ENCODE measurements at regions not wholly inside any gene's neighbourhood (a gene's known extent, or its start where the extent isn't known, plus 50 kb on each side); places are given as distances from the start of the nearest gene placed in this dataset.

DNA sequence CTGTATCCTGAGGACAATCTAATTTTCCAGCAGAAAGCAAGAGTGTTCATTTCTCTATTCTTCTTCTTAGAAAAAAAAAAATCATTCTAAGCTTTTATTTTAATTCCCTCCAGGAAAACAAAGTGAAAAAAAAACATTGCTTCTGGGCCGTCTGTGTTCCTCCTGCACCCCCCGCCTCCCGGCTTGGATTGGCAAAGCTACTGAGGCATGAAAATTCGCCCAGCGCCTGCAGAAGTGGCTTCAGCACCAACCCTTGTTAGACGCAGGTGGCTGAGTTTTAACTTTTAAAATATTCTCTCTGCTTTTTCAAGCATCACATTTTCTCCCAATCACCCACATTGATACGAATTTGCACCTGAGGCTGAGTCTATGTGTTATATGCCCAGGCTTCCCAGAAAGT is 401.6 kb downstream of the BRD1 start:
- DNase-seq, result no peak

GRCh38 chr22:49425356-49425755 is 402.3 kb downstream of the BRD1 start:
- DNase-seq, result no peak

DNA sequence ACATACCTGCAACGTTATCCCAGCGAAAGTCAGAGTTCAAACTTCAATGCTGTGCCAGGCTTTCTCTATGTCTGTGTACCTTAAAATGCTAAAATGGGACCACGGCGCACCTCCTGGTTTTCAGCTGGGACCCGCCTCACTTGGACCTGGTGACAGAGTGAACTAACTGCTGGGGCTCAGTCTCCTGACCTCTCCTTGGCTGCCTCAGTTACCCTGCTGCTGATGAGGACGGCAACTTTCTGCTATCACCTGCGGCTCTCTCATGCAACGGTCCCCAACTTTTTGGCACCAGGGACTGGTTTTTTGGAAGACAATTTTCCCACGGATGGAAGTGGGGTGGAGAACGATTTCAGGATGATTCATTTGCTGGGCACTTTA is 402.8 kb downstream of the BRD1 start:
- no peak for DNase-seq

GRCh38 chr22:49423125-49423650 is 404.5 kb downstream of the BRD1 start:
- no peak for DNase-seq

DNA sequence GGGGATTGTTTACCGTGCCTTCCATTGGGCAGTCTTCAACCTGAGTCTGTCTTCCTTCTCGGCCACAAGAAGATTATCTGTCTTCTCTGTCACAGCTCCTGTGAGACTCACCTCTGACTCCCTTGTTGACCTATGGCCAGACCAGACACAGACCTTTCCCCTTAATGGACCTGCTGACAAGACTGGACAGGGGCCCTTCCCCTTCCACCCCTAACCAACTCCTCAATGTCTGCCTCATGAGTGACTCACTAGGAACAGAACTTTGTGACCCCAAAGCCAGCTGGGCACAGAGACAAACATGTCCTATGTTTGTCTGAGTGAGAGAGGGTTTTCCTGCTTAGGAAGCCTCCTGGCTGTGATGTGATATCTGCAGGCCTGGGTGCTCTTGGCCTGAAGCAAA is 405.0 kb downstream of the BRD1 start:
- no peak for DNase-seq

- no peak for DNase-seq
These were observed 407.0 kb downstream of the BRD1 start for GRCh38 chr22:49420651-49421050.

- no peak for DNase-seq
These were observed 408.0 kb downstream of the BRD1 start for GRCh38 chr22:49419661-49420060.

- no peak for DNase-seq
These were observed 408.7 kb downstream of the BRD1 start for GRCh38 chr22:49418943-49419342.

- DNase-seq, result no peak
These were observed 409.3 kb downstream of the BRD1 start for GRCh38 chr22:49418341-49418894.

- no peak for DNase-seq
These were observed 409.8 kb downstream of the BRD1 start for GRCh38 chr22:49417833-49418232.

DNA sequence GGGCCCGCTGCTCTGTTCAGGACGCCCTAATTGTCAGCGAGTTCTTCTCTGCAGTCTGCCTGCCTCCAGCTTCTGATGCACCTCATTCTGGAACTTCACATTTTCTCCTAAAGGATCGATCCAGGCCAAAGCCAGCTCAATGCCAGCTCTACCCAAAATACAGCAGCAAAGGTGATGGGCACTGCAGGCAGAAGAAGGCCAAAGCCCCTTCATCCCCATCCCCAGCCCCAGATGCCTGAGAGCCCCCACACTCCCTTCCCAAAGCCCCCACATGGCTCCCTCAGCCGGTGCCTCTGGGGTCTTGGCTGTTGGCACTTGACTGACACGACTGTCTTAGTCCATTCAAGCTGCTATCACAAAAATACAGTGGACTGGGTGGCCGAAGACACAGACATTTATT is 410.3 kb downstream of the BRD1 start:
- DNase-seq, result no peak

DNA sequence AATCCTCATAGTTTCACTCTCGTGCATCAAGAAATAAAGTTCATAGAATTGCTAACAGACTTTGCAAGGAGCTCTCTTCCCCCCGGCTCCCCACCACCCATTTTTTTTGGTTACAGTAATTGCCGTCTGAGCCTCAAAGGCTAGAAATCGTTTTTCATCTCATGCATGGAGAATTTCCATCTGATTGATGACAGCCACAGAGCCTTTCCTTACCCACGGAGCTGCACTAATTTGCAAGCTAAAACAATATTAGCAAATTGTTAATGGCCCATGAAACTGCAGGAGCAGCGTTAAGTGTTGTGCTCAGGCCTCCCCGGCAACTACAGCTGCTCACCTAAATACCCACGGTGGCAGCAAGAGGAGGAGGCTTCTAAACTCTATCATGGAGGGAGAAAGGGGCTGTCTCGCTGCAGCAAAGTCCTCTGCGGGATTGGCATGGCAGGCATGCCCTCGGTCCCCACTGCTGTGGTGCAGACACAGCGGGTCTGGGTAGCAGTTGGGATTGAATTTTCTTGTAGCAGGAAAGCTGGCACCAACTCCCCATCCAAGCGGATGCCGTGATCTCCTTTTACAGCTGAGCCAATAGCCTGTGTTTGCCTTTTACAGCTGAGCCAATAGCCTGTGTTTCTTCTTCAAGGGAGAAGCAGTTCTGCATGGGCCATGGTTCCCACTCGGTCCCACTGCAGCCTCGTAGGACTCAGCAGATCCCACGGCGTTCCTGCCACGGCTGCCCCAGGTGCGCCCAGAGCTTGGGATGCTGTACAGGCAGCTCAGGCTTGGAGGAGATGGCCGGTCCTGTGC is 412.3 kb downstream of the BRD1 start:
- DNase-seq, result no peak

GRCh38 chr22:49413551-49413950 is 414.1 kb downstream of the BRD1 start:
- no peak for DNase-seq

- DNase-seq, result no peak
These were observed 414.5 kb downstream of the BRD1 start for GRCh38 chr22:49413146-49413545.

DNA sequence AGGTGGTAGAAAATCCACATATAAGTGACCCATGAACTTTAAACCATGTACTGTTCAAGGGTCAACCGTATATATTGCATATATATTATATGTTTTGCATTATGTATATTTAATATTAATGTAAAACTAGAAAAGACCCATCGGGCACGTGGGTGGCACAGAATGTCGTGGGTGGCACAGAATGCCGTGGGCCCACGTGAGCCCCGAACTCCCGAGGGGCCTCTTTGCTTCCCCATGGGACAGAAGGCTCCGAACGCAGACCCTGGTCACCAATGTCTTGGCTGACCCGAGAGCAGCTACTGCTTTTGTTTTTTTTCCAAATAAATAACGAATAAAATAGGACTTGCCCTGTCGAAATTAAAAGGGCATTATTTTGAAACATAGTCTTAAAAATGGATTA is 415.4 kb downstream of the BRD1 start:
- DNase-seq, result no peak

DNA sequence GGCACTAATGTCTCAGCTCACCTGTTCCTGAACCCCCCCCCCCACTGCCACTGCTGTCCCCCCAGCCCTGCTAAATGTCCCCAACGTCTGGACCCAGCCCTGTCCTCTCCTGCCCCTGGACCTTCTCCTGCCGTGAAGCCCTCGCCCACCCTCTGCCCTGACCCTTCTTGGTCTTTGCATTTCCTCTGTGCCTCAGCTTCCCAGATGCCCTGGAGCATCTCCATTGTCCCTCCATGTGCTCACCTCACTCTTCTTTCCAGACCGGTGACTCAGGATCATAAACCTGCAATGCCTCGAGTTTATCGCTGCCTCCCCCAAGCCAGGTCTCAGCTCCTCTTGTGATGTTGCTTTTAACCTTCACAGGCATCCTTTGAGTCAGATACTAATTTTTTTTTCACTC is 416.4 kb downstream of the BRD1 start:
- no peak for DNase-seq

GRCh38 chr22:49408102-49408836 is 419.4 kb downstream of the BRD1 start:
- no peak for DNase-seq

DNA sequence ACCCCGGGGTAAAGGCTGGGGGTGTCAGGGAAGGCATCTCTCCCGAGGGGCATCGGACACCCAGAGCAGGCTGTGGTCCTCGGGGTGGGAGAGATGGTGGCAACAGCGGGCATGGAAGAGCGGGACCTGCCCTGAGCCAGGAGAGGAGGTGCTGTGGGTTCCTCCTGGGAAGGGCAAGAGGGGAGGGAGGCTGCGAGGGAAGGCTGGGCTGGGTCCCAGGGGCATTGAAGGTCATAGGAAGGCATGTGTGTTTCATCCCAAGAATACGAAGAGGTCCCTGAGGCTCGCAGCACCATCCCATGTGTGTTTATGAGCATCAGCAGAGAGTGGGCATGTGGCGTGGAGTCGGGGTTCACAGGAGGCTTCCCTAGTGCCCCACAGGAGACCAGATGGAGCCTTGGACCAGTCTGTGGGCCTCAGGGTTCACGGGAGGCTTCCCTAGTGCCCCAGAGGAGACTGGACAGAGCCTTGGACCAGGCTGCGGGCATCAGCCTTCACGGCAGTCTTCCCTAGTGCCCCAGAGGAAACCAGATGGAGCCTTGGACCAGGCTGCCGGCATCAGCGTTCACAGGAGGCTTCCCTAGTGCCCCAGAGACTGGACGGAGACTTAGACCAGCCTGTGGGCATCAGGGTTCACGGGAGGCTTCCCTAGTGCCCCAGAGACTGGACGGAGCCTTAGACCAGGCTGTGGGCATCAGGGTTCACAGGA is 420.6 kb downstream of the BRD1 start:
- no peak for DNase-seq

DNA sequence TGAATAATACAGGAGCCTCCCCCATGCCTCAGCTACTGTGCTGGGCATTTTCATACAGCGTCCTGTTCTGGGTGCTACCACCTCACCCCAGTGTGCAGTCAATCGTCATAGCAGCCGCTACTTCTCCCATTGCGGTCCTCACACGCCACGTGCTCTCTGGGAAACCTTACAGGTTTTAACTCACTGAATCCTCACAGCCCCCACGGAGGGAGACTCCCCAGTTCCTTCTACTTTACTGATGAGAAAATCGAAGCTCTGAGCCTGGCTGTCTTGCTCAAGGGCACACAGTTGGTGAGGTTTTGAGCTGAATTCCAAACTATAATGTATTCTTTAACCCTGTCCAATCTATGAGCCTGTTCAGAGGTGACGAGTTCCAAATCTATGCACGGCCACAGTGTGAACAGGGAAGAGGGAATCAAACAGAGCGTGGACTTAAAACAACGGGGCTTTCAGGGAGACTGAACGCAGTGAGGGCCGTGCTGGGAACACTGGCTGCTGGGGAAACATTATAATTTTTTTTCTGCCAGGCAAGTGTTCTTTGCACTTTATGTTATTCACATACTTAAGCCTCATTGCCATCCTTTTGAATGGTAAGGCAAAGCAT is 421.5 kb downstream of the BRD1 start:
- DNase-seq, result no peak

DNA sequence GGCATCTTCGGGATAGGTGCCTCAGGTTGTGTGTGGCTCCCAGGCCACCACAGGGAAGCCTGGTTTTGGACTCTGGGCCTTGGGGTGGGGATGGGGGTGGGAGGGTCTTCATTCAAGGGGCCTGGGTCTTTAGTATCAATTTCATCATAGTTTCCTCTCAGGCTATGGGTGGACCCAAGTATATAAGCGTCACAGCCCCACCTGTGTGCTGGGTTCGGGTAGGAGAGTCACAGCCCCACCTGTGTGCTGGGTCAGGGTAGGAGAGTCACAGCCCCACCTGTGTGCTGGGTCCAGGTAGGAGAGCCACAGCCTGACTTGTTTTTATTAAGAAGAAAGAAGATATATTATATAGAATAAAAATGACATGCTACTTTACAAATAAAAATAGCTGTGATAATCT is 422.1 kb downstream of the BRD1 start:
- no peak for DNase-seq

DNA sequence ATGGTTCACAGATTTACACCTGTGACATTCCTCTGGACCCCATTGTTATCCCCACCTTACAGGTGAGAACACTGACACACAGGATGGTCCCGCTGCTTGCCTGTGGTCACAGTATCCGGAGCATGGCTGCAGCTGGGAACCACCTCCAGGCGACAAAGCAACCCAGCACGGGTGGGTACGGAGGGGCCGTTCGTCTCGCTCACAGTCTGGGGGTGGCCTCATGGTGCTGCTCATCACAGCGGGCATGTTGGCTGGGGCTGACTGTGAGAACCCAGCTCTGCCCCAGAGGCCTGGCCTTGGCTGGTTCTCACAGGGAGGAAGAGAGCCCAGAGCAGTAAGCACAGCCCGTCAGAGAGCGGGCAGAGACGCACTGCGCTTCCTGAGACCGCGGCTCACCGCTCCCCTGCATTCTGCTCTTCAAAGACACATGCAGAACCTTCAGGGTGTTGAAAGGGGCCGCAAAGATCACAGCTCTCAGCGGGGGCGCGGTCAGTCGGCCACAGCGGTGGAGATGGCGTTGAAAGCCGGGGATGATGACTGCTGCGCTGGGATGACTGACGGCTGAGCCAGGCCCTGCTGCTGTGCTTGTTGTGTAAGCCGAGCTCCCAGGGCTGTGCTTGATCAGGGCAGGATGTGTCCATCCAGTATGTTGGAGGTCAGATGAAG is 423.0 kb downstream of the BRD1 start:
- no peak for DNase-seq

DNA sequence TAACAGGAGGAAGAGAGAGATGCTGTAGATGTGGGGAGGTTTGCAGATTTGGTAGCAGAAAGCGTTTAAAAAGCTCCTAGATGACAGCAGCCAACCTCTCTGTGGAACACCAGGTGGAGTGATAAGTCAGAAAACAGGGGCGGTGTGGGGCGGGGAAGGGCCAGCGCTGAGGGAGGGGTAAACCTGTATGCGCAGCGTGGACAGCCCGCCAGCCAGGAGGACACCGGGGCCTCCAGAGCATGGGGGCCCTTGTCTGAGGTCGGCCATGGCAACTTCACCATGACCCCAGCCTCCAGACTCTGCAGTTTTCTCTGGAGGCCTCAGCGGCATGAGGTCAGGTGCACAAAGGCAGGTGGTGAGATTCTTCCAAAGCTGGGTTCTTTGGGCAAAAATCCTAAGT is 423.7 kb downstream of the BRD1 start:
- no peak for DNase-seq

Measured in CD4-positive, alpha-beta T cell treated with Interleukin-17A for 4 hours (primary cell).